ENCODE measurements at regions not wholly inside any gene's neighbourhood (a gene's known extent, or its start where the extent isn't known, plus 50 kb on each side); places are given as distances from the start of the nearest gene placed in this dataset.
A peak's percentile ranks its signal among the peaks of the same experiment; 100 is the strongest.
"Not testable (repeated sequence)": the region's sequence is repeated elsewhere in the genome, so short reads cannot be mapped to it uniquely, and the experiment has no call there.

DNA sequence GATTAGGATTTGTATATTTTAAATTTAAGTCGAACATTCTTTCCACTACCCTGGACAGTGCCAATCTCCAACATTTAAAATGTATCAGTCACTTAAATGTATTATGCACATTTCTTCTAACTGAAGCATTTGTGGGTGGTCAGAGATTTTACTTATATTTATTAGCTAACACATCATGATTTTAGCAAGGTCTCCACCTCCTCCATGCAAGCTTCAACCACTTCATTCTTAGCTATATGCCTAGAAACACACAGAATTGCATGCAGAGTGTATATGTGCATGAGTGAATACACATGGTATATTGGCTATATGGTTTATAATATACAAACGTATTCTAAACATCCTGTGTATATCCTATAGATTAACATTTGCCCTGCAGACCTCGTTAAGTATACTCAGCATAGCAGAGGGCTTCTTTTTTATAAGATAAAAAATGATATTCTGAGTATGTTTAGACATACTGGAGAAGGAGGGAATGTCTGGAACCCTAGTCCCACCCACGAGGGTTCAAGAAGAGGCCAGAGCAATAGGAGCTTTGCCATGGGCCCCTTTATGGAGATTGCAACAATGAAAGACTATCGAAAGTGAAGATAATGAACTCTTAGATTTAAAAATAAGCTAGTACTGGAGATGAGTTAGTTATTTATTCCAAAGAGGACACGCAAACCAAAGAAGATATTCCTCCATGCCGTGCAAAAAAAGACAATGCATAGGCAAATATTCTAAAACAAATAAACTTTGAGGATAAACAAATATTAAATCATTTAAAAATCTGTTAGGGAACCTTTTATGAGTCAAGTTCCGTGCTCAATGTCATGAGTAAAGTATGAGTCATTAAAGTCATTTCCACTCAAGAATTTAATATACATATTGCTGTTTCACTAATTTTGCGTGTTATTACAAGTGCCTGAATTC, 480.4 kb downstream of the SIPA1L2 start:
- DNase-seq: peak; percentile 66

- DNase-seq: no peak
Measured at GRCh38 chr1:232147215-232147614, 482.7 kb downstream of the SIPA1L2 start.

DNA sequence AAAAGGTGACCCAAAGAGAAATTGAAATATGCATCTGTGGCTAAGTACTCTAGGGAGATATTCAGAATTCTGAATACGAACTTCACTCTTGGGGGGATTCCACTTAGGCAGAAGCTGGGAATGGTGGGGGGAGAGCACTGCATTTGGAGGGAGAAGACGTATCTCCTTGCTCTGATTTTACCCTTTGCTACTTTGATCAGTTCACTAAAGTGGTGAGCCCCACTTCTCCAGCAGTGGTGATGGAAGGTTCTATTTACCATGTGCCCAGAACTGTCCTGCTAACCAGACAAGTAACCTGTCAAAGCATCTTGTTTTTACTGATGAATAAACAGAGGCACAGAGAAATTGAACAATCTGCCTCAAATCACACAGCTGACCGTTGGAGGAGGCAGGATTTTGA, 483.4 kb downstream of the SIPA1L2 start:
- no peak for DNase-seq

DNA sequence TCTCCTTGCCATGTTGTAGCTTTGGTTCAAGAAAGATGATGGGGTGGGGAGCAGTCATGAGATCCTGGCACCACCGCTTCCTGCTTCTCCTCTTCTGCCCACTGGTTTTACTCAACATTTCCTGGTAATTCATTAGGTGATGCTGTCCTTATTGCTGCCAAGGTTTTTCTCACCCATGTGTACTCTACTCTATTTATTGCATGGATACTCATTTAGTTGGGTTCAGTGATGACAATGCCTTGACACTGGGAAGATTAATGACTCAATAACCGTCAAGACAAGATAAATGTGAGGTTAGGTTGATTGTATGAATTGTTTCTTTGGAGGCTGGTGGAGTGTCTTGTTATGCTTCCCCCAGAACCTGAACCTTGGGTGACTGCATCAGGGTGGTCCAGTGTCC, 484.2 kb downstream of the SIPA1L2 start:
- DNase-seq: peak; percentile 63

DNA sequence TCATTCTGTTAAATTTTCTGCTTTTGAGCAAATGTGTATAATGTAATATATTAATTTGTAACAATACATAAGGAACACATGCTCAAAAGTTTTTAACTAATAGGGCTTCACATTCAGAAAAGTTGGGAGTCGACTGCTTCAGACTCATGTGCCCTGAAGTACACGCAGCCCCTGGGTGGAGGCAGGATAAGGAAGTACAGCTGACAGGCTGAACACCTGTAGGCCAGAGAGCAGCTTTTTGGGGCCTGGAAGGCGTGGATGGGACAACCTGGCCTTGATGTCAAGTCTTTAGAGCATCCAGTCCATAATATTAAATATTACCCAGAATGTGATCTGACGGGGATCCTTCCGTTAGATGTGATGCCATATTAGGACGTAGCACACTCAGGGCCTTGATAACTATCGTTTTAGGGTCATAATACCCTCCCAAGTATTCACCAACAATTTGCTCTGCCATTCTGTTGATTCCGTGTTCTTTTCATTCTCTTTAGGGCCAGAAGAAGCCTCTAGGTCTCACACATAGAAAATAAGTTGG, 485.2 kb downstream of the SIPA1L2 start:
- no peak for DNase-seq

DNA sequence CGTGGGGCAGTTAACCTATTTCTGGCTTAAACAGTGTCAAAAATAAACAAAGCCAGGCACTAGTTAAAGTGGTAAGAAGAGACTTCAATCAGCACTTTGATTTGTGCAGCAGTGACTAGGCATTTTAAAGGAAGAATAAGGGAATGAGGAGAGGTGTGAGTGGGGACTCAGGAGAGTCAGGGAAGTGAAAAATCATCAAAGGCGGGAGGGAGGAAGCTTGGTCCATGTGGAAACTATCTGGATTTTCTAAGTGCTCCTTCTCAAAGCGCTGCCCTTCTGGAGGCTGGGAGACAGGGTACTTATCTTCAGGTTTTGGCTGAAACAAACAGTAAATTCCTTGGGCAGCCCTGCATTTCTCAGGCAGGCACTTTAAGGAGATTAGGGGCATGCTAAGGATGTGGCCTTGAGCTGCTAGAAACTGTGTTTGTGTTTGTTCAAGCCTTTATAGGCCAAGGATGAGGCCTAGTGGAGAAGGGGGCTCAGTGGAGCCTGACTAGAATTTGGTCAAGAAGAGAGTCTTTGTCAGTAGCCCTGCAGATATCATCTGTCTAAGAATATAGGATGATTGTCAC, 486.5 kb downstream of the SIPA1L2 start:
- DNase-seq: no peak

- DNase-seq: peak; percentile 89
Measured at GRCh38 chr1:232142403-232143314, 487.3 kb downstream of the SIPA1L2 start.

- DNase-seq: not testable (repeated sequence)
Measured at GRCh38 chr1:232141167-232141448, 488.8 kb downstream of the SIPA1L2 start.

DNA sequence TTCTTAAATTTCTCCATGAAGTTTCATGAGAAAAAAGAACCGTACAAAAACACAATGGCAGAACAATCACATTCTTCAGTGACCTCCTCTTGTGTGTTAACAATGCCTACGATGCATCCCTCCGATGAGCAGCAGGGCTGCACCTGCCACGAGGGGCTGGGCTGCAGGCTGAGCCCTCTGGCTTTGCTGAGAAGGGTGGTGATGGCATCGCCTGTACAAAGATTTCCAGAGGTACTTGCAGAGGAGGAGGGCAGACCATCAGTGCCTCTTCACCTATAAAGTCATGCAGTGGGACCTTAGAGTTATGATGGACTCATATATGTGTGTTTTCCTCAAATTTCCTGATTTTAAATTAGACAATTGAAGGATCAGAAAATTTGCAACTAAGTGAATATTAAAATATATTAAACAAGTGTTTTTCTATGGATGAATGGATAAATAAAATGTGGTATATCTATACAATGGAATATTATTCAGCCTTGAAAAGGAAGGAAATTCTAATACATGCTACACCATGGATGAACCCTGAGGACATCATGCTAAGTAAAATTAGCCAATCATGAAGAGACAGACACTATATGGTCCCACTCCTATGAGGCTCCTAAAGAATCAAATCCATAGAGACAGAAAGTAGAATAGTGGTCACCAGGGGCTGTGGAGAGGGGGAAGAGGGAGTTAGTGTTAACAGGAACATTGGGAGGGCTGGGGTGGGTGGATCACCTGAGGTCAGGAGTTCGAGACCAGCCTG, 489.3 kb downstream of the SIPA1L2 start:
- no peak for DNase-seq

DNA sequence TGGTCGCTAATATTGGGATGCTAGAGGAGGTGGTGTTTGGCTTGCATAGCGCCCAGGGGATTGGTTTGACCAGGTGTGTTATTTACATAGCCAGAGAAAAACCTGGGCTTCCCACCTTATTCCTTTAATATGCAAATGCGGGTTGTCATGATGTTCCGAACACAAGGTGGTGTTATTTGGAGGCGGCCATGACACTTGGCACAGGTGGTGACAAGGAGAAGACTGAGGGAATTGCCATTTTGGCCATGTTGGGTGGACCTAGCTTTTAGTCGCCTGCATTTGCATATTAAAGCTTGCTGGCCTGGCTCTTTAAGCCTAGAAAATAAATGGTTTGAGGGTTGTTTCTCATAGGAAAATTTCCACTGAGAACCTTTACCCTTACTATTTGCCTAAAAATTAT, 490.5 kb downstream of the SIPA1L2 start:
- DNase-seq: no peak

- DNase-seq: no peak
Measured at GRCh38 chr1:232138044-232138443, 491.9 kb downstream of the SIPA1L2 start.

- no peak for DNase-seq
Measured at GRCh38 chr1:232137066-232137465, 492.9 kb downstream of the SIPA1L2 start.

DNA sequence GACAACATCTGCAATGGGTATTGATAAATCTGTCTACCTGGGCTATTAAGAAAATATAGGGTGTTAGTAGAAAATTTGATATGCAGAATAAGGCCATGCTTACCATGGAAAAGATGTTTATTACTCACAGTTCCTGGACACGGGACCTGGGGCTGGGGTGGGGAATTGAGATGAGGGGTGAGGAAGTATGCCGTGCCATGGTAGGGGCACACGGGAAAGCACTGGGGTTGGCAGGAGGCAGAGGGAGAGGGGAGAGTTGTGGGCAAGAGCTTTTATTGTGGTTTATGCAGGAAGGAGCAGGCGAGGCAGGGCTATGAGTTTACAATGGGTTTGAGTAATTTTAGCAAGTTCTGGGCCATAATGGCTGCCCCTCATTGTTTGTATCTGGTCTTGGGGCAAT, 493.8 kb downstream of the SIPA1L2 start:
- DNase-seq: no peak

DNA sequence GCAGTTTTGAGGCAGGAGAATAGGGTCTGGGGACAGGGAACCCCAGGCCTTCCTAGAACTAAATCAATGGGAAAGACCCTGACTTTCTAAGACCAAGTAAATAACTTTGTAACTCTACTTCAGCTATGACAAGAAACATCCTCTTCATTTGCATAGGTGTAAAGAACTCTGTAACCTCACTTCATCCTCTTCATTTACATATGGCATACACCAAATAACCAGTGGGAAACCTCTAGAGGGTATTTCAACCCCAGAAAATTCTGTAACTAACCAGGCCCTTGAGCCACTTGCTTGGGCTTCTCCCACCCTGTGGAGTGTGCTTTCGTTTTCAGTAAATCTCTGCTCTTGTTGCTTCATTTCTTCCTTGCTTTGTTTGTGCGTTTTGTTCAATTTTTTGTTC, 495.6 kb downstream of the SIPA1L2 start:
- no peak for DNase-seq

DNA sequence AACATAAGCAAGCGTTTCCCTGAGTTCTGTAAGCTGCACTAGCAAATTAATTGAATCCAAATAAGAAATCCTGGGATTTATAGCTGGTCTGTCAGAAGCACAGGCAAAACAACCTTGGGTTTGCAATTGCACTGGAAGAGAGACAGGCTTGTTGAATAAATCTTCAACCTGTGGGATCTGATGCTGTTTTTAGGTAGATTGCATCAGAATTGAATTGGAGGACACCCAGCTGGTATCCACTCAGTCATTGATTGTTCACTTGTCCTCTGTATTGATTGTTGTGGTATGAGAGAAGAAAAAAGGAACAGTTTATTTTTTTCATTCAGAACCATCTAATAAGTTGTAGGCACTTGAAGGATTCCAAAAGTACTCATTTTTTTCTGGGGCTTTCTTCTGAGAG, 497.4 kb downstream of the SIPA1L2 start:
- DNase-seq: no peak

- DNase-seq: no peak
Measured at GRCh38 chr1:232131715-232132391, 498.1 kb downstream of the SIPA1L2 start.

DNA sequence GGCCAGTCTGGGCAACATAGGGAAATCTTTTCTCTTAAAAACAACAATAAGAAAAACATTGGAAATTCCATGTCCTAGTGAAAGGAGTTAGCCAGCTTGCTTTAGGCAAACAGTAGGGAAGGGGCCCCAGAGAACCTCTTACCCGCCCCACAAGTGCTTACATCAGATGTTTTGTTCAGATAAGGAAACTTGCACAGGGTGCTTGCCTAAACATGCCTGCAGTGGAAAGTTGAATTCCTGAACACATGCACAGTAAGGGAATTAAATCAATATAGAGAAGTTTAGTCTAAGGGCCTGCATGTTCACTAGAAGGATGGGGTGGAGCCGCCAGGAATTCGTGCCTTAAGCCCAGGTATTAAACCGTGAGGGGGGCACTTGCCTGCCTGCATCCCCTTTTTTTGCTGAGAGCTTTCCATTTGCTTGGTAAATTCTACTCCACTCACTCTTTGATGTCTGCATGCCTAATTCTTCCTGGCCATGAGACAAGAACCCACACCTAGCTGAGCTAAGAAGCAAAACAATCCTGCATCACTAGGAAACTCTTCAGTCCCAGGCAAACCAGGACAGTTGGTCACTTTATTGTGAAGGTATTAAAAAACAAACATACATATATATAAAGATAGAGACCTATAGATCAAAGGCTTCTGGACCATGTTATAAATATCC, 499.0 kb downstream of the SIPA1L2 start:
- DNase-seq: no peak

- DNase-seq: peak; percentile 92
Measured at GRCh38 chr1:232127190-232127589, 500.6 kb downstream of the DISC1 start.

- peak; percentile 23 for DNase-seq
Measured at GRCh38 chr1:232123775-232124659, 497.4 kb downstream of the DISC1 start.

- not testable (repeated sequence) for DNase-seq
Measured at GRCh38 chr1:232117903-232118302, 491.3 kb downstream of the DISC1 start.

Measured in fibroblast of skin of right biceps (primary cell).